NCI-H2107 treated with DMSO at 0.1 percent for 48 hours (cell line): ENCODE measurements at regions not wholly inside any gene's neighbourhood (a gene's known extent, or its start where the extent isn't known, plus 50 kb on each side); places are given as distances from the start of the nearest gene placed in this dataset.
"Not testable (repeated sequence)": the region's sequence is repeated elsewhere in the genome, so short reads cannot be mapped to it uniquely, and the experiment has no call there.

Experiments
- DNase-seq: peaks from one replicate; lab custom pipeline; 2025; ENCODE audit not compliant: unreplicated experiment; lab: John Stamatoyannopoulos, UW

DNA sequence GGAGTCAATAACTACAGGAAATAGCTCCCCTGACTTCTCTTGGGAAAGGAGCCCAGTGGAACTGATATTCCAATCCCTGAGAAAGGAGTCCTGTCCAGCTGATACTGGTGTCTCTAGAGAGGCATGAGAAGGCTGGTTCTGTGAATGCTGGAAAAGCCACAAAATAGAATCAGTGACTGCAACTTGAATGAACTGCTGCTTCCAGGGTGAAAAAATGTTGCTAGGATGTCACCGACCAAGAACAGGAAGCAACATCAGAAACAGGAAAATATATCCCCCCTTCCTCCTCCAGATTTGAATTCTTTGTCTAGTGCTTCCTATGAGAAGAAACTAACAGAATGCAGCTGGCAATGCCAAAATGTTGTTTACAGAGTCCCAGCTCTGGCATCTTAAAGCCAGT lies 269.3 kb upstream of the LYPLAL1 start:
- no peak for DNase-seq

DNA sequence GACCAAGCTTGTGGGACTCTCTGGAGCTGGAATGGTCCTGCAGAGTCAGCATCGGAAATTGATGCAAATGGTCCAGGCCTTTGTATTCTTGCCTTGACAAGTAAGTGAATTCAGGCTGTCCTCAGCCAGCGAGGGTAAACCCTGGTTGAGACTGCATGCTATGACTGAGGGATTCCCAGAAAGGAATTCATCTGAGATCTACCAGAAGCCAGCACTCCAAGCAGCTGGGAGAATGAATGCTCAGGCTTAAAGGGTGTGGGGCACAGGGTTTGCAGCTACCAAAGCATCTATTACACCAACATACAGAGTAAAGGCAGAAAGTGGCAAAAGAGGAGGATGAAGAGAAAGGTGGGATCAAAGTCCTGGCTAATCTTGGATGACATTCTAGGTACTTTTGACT lies 257.0 kb upstream of the LYPLAL1 start:
- no peak for DNase-seq

DNA sequence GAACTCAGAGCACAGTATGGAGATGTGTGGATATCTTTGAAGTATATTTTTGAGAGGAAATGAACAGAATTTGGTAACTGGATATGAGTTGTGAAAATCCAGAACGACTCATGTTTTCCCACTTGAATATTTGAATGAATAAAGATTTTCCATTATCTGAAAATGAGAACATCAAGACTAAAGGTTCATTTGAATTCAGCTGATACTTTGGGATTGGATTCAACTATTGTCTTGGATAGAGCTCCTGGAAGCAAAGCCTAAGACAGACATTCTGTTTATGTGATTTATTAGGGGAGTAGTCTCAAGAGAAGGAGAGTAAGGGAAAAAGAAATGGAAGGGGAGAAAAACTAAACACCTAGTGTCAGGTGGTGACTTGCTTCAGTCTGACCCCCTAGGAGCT lies 256.0 kb upstream of the LYPLAL1 start:
- DNase-seq: no peak

DNA sequence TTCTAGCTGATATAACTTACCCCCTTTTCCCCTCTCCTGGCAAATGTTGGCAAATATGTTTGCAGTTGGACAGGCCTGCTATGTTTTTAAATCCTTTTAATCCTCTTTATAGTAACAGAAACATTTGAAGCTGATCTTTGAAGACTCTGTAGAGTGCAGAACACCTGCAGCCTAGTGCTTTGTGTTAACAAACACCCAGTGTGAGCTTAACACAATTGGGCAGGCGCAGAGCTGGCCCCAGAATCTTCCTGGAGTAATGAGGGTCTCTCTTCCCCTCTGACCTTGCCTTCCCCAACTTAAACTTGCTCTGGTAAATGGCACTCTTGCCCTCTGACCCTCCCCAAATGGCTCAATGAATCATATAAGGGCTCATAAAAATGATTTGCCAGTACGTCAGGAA lies 247.9 kb upstream of the LYPLAL1 start:
- no peak for DNase-seq

DNA sequence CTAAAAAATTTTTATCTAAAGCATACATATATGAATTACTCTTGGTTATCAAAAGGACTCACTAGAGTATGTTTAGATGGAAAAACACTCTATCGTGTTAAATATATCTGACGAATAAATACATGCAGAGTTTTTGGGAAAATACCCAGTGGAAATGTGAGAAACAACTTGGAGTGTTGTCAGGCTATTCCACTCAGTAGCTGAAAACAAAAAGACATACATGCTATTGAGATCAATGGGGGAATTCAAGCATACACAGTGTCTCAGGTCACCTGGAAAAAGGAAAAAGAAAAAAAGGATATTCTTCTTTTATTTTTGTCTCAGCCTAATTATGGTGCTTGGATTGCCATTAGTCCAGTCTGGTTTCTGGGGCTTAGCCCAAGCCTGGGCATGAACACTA lies 247.0 kb upstream of the LYPLAL1 start:
- no peak for DNase-seq

DNA sequence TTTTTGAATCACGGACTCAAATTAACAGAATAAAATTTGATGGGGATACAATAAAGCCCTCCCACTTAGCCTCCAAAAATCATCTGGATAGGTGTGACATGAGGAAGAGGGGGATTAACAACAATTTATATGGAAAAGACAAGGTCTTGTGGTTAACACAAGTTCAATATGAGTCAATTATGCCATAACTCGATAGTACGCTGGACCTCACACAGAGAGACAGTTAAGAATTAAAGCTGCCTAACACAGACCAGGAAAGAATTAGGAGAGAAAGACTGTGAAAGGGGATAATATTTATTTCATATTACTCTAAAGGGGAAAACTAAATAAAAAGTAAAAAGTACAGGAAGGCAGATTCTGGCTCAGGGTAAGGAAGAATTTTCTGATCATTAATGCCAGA lies 243.7 kb upstream of the LYPLAL1 start:
- no peak for DNase-seq

DNA sequence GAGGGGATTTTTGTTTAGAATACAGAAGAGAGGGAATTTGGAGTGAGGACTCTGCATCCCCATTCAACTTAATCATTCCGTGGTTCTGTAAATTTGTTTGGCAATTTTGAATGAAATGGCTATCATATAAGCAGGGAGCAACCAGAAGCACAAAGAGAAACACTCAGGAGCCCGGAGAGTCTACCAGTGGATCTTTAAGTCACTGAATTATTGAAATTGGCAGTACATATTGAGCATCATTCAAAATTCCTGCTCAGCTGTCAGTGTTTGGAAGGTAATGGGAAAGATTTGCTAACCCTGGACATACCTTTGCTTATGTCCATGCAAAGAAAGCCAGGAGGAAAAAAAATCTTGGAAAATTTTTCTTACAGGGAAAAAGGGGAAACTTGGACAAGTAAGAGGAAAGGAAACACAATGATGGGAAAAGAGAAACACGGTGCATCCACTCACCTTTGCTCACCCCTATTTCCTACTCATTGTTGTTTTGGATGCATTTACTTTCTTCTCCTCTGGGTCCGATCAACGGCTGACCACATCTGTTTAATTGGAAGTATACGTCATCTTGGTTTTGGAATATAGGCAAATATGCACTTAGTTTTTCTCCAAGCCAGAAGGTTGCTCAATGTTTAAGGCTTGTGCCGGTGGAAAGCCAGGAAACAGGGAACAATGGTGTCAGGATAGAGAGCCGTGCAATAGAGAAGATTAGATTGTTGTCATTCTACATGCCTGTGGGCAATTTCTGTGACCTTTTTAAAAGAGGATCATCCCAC lies 243.0 kb upstream of the LYPLAL1 start:
- no peak for DNase-seq

DNA sequence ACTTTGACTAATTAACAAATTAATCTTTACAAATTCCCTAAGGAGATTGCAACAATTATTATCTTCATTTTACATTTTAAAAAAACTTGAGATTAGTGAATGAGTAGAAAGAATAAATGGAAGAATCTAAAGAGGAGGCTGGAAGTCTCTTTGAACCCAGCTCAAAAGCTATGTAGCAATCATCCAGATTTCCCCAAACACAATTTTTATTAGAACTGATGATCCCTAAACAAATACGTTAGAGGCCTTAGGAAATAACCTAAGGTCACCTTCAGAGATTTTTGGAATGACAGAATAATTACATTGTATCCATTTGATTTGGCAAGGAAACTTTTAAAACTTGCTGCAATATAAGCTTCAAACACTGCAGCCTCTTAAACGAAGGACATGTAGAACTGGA lies 242.4 kb upstream of the LYPLAL1 start:
- no peak for DNase-seq

DNA sequence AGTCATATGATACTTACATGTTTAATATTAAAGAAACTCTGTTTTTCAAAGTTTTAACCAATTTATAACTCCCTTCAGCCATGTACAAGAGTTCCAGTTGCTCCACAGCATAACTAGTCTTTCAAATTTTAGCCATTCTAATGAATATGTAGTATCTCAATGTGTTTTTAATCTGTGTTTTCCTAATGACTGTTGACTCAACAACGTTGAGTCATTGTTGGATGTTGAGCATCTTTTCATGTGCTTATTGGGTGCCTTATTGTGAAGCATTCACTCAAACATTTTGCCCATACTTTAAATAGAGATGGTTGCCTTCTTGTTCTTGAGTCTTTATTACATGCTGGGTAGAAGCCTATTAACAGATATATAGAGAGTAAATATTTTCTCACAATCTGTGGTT lies 240.2 kb upstream of the LYPLAL1 start:
- no peak for DNase-seq

DNA sequence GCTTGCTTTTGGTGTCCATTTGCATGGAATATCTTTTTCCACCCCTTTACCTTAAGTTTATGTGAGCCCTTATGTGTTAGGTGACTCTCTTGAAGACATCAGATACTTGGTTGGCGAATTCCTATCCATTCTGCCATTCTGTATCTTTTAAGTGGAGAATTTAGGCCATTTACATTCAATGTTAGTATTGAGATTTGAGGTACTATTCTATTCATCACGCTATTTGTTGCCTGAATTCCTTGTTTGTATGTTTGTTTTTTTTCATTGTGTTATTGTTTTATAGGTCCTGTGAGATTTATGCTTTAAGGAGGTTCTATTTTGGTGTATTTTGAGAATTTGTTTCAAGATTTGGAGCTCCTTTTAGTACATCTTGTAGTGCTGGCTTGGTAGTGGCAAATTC lies 238.3 kb upstream of the LYPLAL1 start:
- not testable (repeated sequence) for DNase-seq

DNA sequence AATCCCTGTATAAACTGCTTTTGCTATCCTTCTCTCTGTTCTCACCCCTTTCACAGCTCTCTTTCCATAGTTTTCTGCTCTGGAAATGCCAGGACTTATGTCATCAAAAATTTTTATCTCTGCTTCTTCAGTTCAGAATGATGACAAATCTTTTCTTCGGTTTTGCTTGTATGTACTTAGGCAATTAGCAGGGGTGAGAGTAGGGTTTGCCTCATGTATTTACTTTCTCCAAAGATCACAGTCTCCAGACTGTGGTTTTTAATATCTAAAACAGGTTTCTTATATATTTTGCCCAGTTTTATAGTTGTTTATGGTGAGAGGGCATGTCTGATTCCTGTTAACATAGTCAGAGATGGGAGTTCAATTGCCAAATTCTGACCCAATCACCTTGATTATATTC lies 235.4 kb upstream of the LYPLAL1 start:
- DNase-seq: no peak

DNA sequence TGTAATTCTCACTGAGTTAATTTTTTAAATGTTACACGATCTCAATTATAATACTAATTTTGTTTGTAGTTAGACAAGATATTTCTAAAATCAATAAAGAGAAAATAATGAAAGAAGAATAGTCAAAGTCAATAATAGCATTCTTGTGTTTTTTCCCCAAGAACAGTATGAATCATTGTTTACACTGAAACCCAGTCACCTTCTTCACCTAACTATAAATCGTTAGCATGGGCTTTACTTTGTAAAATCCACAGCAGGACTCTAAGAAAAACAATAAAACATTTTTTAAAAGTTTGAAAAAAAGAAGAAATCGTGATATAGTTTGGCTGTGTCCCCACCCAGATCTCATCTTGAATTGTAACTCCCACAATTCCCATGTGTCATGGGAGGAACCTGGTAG lies 234.6 kb upstream of the LYPLAL1 start:
- DNase-seq: no peak

DNA sequence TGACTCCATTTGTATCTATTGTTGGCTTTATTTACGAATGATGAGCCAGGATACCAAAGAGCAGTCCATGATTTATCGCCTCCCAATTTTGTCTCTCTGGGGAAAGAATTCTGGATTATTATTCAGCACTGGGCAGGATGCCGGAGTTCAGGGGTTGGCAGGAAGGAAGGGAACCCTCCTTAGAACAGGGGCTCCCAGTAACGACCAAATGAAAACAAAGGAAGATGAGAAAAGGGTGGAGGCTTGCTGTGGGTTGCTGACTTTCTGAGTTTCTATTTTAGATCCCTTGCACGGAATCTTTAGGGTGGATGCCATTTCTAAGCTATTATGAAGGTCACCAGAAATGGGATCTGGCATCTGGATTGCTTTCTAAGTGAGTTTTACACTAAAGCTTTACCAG lies 231.2 kb upstream of the LYPLAL1 start:
- DNase-seq: no peak

DNA sequence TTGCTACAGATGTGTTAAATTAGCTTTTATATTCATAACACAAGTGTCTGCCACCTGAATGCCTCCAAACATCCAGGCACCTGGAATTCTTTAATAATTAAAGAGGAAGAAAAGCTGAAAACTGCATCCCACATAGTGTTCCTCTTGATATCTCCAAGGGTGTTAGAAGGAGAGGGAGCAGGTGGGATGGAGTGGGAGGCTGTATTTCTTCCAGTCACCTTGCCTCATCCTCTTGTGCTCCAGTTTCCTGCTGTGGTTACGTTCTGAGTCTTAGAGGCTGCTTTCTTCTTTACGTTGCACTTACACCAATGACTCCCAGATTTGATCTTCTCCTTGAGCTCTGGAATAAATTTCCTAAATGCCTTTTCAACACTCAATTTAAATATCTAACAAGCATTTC lies 230.3 kb upstream of the LYPLAL1 start:
- no peak for DNase-seq

DNA sequence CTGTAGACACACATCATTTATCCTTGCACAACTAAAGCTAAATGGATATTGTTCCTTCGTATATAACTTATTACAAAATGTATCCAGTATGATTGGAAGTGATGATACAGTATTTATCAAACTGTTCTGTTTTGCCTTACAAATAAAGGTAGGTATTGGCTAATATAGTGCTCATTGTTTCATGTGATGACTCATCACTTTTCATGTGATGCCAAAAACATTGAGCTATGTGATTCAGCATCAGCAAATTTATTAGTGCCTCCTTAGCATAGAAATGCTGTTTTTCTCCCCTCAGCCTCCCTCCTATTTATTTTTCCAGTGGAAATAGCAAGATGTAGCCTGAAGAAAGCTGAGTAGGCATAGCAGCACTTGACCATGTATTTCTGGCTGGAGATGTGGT lies 228.6 kb upstream of the LYPLAL1 start:
- no peak for DNase-seq

DNA sequence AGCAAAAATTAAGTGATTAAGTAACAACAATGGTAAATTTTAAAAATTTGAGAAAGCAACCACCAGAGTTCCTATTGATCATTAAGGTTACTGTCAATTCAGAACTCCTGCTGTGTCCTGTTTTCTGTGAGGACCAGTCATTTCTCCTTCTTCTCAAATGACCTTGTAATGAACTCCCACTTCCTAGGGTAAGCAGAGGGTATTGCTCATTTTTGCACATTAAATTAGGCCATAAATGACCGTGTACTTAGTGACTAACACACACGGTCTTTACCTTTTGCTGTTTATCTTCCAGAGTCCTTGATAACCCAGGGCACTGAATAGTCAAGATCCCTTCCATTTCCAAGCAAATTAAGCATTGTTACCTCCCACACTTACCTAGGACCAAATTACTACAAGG lies 227.5 kb upstream of the LYPLAL1 start:
- DNase-seq: no peak

DNA sequence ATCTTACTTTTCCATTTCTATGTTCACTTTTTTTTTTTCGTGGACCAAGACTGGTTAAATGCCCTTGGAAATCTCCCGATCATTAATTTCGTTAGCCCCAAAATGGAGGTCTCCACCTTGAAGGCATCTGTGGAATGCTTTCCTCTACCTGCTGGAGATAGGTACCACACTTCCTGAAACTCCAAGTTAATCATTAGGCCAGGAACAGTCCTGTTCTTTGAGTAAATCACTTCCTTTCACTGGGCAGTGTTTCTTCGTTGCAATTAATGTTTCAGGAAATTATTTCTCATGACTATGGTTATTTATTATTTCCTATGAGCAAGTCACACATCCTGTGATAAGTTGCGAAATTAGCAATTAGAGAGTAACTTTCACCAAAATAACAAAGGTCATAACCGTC lies 225.2 kb upstream of the LYPLAL1 start:
- DNase-seq: no peak

DNA sequence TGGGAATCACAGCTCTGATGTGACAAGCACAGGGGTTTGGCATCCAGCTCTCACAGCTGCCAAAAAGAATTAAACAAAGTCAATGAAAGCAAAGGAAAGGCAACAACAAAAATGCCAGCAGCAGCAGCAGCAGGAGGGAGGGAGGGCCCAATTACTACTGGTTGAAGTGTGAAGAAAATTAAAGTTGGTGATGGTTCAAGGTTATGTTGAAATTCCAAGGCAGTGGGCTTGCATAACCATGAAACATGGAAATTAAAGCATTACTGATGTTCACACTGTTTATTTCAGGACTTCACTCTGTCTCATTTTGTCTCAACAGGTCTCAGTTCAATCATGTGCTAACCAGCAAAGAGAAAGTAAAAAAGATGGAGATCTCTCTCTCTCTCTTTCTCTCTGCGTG lies 220.3 kb upstream of the LYPLAL1 start:
- DNase-seq: no peak

DNA sequence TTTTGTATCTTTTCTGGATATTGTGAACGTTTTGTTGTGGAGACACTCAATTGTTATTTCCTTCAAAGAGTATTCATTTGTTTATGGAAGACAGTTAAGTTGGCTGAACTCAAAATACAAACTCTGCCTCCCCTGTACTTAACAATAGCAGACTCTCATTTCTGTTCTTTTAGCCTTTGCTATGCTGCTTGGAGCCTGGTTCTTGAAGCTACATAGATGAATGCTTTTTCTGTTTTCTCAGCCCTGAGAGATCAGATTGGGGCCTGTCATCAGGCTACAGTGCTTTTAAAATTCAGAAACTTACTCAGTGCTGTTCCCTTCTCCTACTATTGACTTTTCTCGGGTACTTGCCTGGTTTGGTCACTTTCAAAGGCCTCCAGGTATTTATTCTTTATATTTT lies 215.7 kb upstream of the LYPLAL1 start:
- no peak for DNase-seq

DNA sequence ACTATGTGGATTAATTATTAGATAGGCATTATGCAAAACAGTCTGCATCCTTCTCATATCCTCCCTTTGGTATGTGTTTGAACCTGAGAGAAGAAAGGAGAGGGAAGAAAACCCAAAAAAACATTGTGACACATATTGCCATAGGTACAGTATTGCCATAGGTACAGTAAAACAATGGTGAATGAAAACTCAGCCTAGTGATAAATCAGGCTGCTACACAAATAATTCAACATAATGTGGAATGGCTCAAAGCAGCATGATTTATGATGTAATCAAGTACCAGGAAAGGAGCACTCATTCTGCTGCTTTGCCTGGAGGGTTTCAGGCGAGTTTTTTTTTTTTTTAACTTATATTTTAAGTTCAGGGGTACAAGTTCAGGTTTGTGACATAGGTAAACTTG lies 213.9 kb upstream of the LYPLAL1 start:
- DNase-seq: no peak

DNA sequence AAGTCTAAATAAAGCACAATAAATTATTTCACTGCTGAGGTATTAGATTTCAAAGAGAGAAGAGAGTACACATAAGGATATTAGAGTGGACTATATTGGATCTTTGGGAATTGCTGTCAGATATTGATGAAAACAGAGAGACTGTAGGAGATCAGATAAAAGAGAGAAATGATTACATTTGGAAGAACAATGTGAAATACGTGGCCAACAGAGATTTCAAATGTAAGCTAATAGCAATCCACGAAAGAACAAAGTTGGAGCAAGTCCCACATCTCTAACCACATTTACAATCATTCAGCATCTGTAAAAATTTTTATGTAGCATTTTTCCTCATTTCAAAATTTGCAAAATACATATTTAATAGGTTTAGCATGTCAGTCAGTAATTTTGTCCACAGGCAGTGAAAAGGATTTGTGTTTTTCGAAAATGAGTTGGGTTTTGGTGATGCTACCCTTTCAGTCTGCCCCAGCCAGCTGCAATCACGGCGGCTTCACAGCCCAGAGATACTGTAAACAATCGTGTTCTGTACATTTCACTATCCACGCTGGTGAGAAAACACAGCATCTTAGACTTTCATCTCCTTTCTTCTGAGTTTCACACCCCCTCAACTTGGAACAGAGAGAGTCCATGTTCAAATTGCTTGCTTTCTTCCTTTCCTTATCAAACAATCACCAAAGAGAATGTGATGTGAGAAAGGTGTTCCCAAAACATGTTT lies 209.1 kb upstream of the LYPLAL1 start:
- DNase-seq: no peak

DNA sequence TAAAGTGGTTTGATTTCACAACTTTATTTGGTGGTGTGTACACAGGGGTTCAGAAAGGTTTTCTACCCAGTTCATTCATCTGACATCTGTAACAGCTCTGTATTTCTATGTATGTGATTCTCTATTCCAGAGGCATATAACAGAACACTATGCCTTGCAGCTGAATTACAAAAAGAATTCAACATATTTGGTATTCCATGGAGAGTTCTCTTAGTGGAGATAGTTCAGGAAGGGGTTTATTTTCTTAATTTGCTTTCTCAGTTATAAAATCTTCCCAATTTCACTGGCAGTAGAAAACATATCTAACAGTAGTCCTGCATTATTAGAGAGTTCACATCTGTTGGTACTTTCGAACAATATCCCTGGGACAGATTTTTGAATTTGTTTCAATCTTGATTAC lies 207.9 kb upstream of the LYPLAL1 start:
- no peak for DNase-seq

DNA sequence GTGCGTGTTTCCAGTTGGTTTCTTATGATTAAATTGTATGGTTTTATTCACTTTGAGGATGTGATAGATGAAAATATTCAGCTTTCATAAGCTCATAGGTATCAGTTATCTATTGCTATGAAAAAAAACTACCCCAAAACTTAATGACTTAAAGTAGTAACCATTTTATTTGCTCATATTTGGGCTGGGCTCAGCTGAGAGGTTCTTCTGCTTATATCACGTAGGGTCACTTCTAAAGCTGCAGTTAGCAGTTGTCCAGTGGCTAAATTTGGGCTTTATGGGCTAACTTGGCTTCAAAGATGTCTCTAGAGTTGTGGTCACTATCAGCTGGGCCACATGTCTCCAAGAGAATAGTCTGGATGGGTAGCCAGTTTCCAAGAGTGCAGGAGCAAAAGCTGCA lies 206.4 kb upstream of the LYPLAL1 start:
- DNase-seq: no peak
